Fibroblast of pulmonary artery (primary cell): ENCODE measurements at regions not wholly inside any gene's neighbourhood (a gene's known extent, or its start where the extent isn't known, plus 50 kb on each side); places are given as distances from the start of the nearest gene placed in this dataset.

ENCODE experiments used
- DNase-seq: peaks from one replicate; pipeline ENCODE4 v3.0.0-alpha.2; 2010; ENCODE audit warnings: low read depth
- H3K4me3 ChIP-seq: replicated peaks from 2 replicates; pipeline ENCODE4 v1.5.1; 2011; ENCODE audit warnings: low read depth, mild to moderate bottlenecking, control low read depth, low read length, moderate library complexity
- CTCF ChIP-seq: IDR thresholded peaks from 2 replicates; pipeline ENCODE4 v1.5.1; 2011; ENCODE audit warnings: mild to moderate bottlenecking, control low read depth, low read length, inconsistent platforms; ENCODE audit errors: missing control alignments

GRCh38 chr10:111199587-111199986 is 122.8 kb downstream of the ADRA2A start:
- H3K4me3 ChIP-seq, result no peak overlapping the region
- no peak for TF ChIP-seq CTCF
- no peak for DNase-seq

- TF ChIP-seq CTCF, result no peak
- no peak for DNase-seq
- no peak overlapping the region for H3K4me3 ChIP-seq
Measured at GRCh38 chr10:111200505-111201186, 123.8 kb downstream of the ADRA2A start.

- TF ChIP-seq CTCF, result no peak
- H3K4me3 ChIP-seq, result no peak overlapping the region
- no peak for DNase-seq
Measured at GRCh38 chr10:111203615-111204014, 126.8 kb downstream of the ADRA2A start.

- no peak for TF ChIP-seq CTCF
- H3K4me3 ChIP-seq, result no peak overlapping the region
- DNase-seq, result no peak
Measured at GRCh38 chr10:111204838-111205237, 128.0 kb downstream of the ADRA2A start.

GRCh38 chr10:111206521-111206920 is 129.7 kb downstream of the ADRA2A start:
- TF ChIP-seq CTCF, result no peak
- no peak overlapping the region for H3K4me3 ChIP-seq
- no peak for DNase-seq

- no peak for DNase-seq
- no peak for TF ChIP-seq CTCF
- no peak overlapping the region for H3K4me3 ChIP-seq
Measured at GRCh38 chr10:111207500-111207899, 130.7 kb downstream of the ADRA2A start.

- no peak overlapping the region for H3K4me3 ChIP-seq
- TF ChIP-seq CTCF, result no peak
- DNase-seq, result no peak
Measured at GRCh38 chr10:111208951-111209350, 132.1 kb downstream of the ADRA2A start.
